Upper lobe of right lung (tissue), 1 donor: ENCODE measurements at regions not wholly inside any gene's neighbourhood (a gene's known extent, or its start where the extent isn't known, plus 50 kb on each side); places are given as distances from the start of the nearest gene placed in this dataset.

Source experiments
- ATAC-seq: fragments of 200-7000 bp; cut with Tn5 transposase; one replicate; pipeline ENCODE4 v1.9.1; 2020; ENCODE audit warnings: mild to moderate bottlenecking, moderate library complexity
- DNase-seq: peaks from one replicate; pipeline ENCODE4 v3.0.0-alpha.2; 2020
- H3K27ac ChIP-seq: fragments of 200-600 bp; one replicate; pipeline ENCODE4 v1.8.0; 2022
- H3K27me3 ChIP-seq: fragments of 200-600 bp; one replicate; pipeline ENCODE4 v1.8.0; 2022; ENCODE audit warnings: mild to moderate bottlenecking
- H3K36me3 ChIP-seq: fragments of 200-600 bp; one replicate; pipeline ENCODE4 v1.8.0; 2022
- H3K4me1 ChIP-seq: fragments of 200-600 bp; one replicate; pipeline ENCODE4 v1.8.0; 2022
- H3K4me3 ChIP-seq: fragments of 200-600 bp; one replicate; pipeline ENCODE4 v1.8.0; 2022; ENCODE audit warnings: mild to moderate bottlenecking
- H3K9me3 ChIP-seq: fragments of 200-600 bp; one replicate; pipeline ENCODE4 v1.8.0; 2022
- intact Hi-C: fragments of 100-400 bp; cut with DNase I; formaldehyde crosslinking; loops from one replicate; pipeline ENCODE4 v1.11.0; 2022
- TF ChIP-seq, protein P1 (sequence below): fragments of 200-600 bp; IDR thresholded peaks from one replicate; pipeline ENCODE4 v1.8.0; 2022; ENCODE audit warnings: antibody characterized with exemption
- donor health status: DM: no; HTN: yes; CAD: no; lungs with severe emphysema.

GRCh38 chr12:97927977-97928376 is 465.4 kb downstream of the RMST start:
- Histone ChIP-seq H3K36me3 (no peaks in the 10 kb centered on the region), H3K9me3 (no peaks in the 10 kb centered on the region), H3K27ac (no peak overlapping the region), H3K4me1 (no peaks in the 10 kb centered on the region), H3K4me3 (no peak overlapping the region), H3K27me3 (no peaks in the 10 kb centered on the region)
- TF ChIP-seq, protein P1, sequence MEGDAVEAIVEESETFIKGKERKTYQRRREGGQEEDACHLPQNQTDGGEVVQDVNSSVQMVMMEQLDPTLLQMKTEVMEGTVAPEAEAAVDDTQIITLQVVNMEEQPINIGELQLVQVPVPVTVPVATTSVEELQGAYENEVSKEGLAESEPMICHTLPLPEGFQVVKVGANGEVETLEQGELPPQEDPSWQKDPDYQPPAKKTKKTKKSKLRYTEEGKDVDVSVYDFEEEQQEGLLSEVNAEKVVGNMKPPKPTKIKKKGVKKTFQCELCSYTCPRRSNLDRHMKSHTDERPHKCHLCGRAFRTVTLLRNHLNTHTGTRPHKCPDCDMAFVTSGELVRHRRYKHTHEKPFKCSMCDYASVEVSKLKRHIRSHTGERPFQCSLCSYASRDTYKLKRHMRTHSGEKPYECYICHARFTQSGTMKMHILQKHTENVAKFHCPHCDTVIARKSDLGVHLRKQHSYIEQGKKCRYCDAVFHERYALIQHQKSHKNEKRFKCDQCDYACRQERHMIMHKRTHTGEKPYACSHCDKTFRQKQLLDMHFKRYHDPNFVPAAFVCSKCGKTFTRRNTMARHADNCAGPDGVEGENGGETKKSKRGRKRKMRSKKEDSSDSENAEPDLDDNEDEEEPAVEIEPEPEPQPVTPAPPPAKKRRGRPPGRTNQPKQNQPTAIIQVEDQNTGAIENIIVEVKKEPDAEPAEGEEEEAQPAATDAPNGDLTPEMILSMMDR, result no peak
- DNase-seq (no peak), ATAC-seq (no peak)
- intact Hi-C loops, result no loop called here

- no peak for DNase-seq
- Histone ChIP-seq H3K4me3 (no peak overlapping the region), H3K27ac (no peak overlapping the region), H3K27me3 (no peaks in the 10 kb centered on the region), H3K9me3 (no peaks in the 10 kb centered on the region), H3K36me3 (no peaks in the 10 kb centered on the region), H3K4me1 (no peaks in the 10 kb centered on the region)
- TF ChIP-seq, protein P1, result no peak
- intact Hi-C loops, result no loop called here
- ATAC-seq, result no peak
These were observed 473.6 kb downstream of the RMST start for GRCh38 chr12:97936165-97936564.

- DNase-seq (no peak), ATAC-seq (no peak)
- TF ChIP-seq, protein P1, result no peak
- intact Hi-C loops, result no loop called here
- H3K27me3 ChIP-seq, result no peaks in the 10 kb centered on the region
- H3K9me3 ChIP-seq, result no peaks in the 10 kb centered on the region
- no peaks in the 10 kb centered on the region for H3K36me3 ChIP-seq
- no peak overlapping the region for H3K4me3 ChIP-seq
- no peak overlapping the region for H3K27ac ChIP-seq
- no peaks in the 10 kb centered on the region for H3K4me1 ChIP-seq
These were observed 475.4 kb downstream of the RMST start for GRCh38 chr12:97938031-97938430.

- Histone ChIP-seq H3K4me1 (no peaks in the 10 kb centered on the region), H3K4me3 (no peak overlapping the region), H3K27ac (no peak overlapping the region), H3K27me3 (no peaks in the 10 kb centered on the region), H3K9me3 (no peaks in the 10 kb centered on the region), H3K36me3 (no peaks in the 10 kb centered on the region)
- ATAC-seq (no peak), DNase-seq (no peak)
- TF ChIP-seq, protein P1, result no peak
- intact Hi-C loops, result no loop called here
These were observed 476.6 kb downstream of the RMST start for GRCh38 chr12:97939156-97939555.

- intact Hi-C loops, result no loop called here
- no peak for DNase-seq
- TF ChIP-seq, protein P1, result no peak
- Histone ChIP-seq H3K27ac (no peak overlapping the region), H3K4me3 (no peak overlapping the region), H3K4me1 (no peaks in the 10 kb centered on the region), H3K36me3 (no peaks in the 10 kb centered on the region), H3K9me3 (no peaks in the 10 kb centered on the region), H3K27me3 (no peaks in the 10 kb centered on the region)
- ATAC-seq, result no peak
These were observed 477.5 kb downstream of the RMST start for GRCh38 chr12:97940105-97940504.

DNA sequence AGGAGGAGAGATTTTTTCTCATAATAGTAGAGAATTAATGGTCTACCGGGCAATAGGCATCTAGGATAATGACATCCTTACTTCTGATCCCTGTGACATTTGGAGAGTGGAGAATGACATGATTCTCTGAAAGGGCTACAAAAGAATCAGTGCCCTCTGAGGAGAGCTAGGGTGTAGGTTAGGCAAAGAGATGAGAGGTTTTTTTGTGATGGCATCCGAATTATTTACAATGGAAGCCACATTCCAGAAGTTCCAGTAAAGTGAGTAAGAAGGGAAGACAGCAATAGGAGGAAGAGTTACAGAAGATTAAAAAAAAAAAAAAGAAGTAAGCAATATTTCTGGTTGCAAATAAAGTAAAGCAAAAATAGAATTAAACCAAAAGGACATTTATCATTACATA is 478.0 kb downstream of the RMST start:
- DNase-seq (no peak), ATAC-seq (no peak)
- TF ChIP-seq, protein P1, result no peak
- no peaks in the 10 kb centered on the region for H3K36me3 ChIP-seq
- H3K27me3 ChIP-seq, result no peaks in the 10 kb centered on the region
- intact Hi-C loops, result no loop called here
- no peaks in the 10 kb centered on the region for H3K9me3 ChIP-seq
- H3K27ac ChIP-seq, result no peak overlapping the region
- no peaks in the 10 kb centered on the region for H3K4me1 ChIP-seq
- no peak overlapping the region for H3K4me3 ChIP-seq
